ENCODE measurements at regions not wholly inside any gene's neighbourhood (a gene's known extent, or its start where the extent isn't known, plus 50 kb on each side); places are given as distances from the start of the nearest gene placed in this dataset.

DNA sequence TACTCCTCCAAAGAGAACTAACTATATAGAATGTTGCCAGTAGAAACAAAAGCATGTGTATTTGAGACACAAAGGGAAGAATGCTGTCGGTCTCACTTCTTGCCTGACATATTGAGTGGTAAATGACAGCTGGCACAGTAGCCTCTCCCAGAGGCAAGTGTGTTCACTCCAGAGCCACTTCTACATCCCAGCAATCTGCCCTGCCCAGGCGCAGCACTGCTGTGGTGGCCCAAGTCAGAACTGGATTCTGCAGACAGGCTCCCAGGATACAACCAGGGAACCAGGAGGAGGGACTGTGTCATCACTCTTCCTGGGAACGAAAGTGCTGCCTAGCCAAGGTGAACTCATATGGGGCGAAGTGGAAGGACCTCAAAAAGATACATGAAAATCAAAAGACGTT lies 103.2 kb upstream of the ARMC2 start:
- Mint-ChIP-seq H3K4me1 (ENCODE audit: low read depth) (peaks cover 5% of the 10 kb centered on the region), H3K27me3 (peaks cover 13% of the 10 kb centered on the region), H3K36me3 (no peaks in the 10 kb centered on the region), H3K9me3 (no peaks in the 10 kb centered on the region), H3K27ac (no peak overlapping the region), H3K4me3 (no peak overlapping the region)
- no peak for DNase-seq
- CTCF ChIA-PET, result interaction anchor here (1.1 to 1.3 kb wide), 2 partner anchors 10 to 203 kb away, joined by 3 to 4 read pairs; no protein-coding TSS in a partner anchor
- POLR2A ChIA-PET, result no interaction called here
- intact Hi-C loops (cut with micrococcal nuclease), result no loop called here

DNA sequence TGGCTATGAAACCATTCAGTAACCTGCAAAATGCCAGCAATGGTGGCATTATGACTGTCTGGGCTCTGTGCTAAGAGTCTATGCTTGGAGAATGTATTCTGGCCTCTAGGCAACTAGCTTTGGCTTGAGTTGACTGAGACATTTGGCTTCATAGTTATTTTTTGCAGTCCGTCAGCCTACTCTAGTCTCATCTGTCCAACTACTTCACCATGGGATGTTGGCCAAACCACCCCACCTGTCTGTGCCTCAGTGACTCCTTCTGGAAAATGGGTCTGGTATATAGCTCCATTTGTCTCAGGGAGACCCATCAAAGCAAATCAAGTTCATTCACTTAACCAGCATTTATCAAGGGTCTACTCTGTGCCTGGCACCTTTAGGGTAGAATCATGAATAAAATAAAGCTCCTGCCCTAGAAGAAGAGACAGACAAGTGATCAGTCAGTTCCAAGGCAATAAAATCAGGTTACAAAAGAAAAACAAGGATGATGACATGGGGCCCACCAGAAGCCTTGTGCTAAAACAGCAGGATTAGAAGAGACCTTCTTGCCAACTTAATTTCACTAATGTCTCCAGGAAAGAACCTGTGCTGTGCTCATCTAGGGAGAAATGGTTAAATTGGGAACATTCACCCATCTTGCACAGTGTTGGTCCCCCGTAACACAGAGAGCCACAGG lies 102.4 kb upstream of the ARMC2 start:
- intact Hi-C loops (cut with micrococcal nuclease), result no loop called here
- DNase-seq, result no peak
- POLR2A ChIA-PET, result no interaction called here
- H3K4me1 Mint-ChIP-seq (ENCODE audit: low read depth), result peaks cover 5% of the 10 kb centered on the region
- H3K27ac Mint-ChIP-seq, result no peak overlapping the region
- peaks cover 8% of the 10 kb centered on the region for H3K27me3 Mint-ChIP-seq
- CTCF ChIA-PET, result interaction anchor here (1.3 kb wide), 1 partner anchor 9 kb away, joined by 4 read pairs; no protein-coding TSS in a partner anchor
- H3K36me3 Mint-ChIP-seq, result no peaks in the 10 kb centered on the region
- H3K4me3 Mint-ChIP-seq, result no peak overlapping the region
- no peaks in the 10 kb centered on the region for H3K9me3 Mint-ChIP-seq

DNA sequence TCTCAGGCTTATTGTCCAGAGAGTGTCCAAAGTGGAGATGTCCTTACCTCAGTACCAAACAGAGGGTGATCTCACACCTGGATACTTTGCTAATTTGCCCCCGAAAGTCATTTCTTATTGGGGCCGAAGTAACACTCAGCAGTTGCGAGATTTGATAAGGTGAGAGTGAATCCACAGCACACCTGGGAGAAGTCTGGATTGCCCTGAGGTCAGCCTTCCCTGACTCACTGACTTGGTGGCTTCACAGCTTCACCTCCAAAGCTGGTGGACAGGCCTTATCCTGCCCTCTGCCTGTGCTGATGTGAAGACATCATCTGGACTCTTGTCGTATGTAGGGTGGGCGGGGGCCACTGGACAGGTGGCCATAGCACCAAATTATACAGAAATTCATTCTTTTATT lies 101.9 kb upstream of the ARMC2 start:
- Mint-ChIP-seq H3K4me3 (no peak overlapping the region), H3K4me1 (ENCODE audit: low read depth) (peaks cover 5% of the 10 kb centered on the region), H3K27ac (no peak overlapping the region), H3K9me3 (no peaks in the 10 kb centered on the region), H3K36me3 (no peaks in the 10 kb centered on the region), H3K27me3 (peaks cover 8% of the 10 kb centered on the region)
- ChIA-PET CTCF (no interaction called here), POLR2A (no interaction called here)
- intact Hi-C loops (cut with micrococcal nuclease), result no loop called here
- no peak for DNase-seq

DNA sequence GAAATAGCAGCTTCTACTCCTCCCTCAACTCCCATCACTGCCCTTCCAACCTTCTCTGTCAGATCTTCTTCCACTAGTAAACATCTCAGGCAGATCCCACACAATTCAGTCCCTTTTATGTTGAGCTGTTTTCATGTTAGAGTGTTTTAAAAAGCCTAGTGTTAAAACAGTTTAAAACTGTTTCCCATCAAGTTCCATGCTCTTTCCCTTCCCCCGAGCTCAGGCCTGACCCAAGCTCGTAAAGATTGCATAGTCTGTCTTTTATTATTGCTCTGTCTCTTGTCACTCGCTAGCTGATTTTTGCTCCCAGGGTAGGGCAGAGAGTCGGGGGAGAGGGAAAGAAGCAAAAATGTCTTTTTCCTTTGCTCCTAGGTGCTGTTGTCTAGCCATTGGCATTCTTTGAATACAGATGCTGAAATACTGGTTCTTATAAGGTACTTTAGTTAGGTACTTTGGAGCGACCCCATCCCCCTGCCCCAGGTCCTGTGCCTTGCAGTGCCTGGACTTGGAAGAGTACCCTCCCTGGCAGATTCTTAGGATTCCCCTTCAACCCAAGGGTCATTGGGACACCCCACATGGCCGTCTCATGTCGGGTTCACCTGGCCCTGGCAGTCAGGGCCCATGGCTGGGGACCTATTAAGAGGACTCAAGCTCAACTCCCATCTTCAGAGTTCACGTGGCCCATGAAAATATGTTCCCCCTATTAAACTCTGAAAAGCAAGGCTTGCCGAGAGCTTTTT lies 101.2 kb upstream of the ARMC2 start:
- ChIA-PET CTCF (no interaction called here), POLR2A (interaction anchor here (0.5 kb wide), 1 partner anchor 60 kb away, joined by 3 read pairs; no protein-coding TSS in a partner anchor)
- Mint-ChIP-seq H3K4me3 (no peak overlapping the region), H3K27me3 (peaks cover 6% of the 10 kb centered on the region), H3K36me3 (no peaks in the 10 kb centered on the region), H3K27ac (no peak overlapping the region), H3K9me3 (no peaks in the 10 kb centered on the region), H3K4me1 (ENCODE audit: low read depth) (peaks cover 5% of the 10 kb centered on the region)
- no peak for DNase-seq
- intact Hi-C loops (cut with micrococcal nuclease), result no loop called here

DNA sequence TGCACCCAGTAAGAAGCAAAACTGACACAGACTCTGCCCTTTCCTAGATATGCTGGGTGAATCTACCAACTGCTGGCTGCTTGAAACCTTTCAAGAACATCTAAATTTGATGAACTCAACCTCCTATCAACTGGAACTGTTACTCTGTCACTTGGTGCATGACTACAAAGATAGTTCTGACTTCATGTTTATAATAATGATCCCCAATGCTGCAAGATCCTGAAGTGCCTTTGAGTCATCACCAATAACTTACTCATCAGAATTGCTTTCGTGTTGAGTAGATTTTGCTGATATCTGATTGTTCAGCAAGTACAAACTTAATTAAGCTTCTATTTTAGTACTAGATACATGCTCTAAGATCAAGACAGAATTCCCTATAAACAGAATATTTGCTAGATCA lies 100.2 kb upstream of the ARMC2 start:
- Mint-ChIP-seq H3K4me1 (ENCODE audit: low read depth) (peaks cover 5% of the 10 kb centered on the region), H3K36me3 (no peaks in the 10 kb centered on the region), H3K27ac (no peak overlapping the region), H3K4me3 (no peak overlapping the region), H3K9me3 (no peaks in the 10 kb centered on the region), H3K27me3 (peaks cover 6% of the 10 kb centered on the region)
- intact Hi-C loops (cut with micrococcal nuclease), result no loop called here
- CTCF ChIA-PET, result no interaction called here
- DNase-seq, result no peak
- POLR2A ChIA-PET, result no interaction called here

DNA sequence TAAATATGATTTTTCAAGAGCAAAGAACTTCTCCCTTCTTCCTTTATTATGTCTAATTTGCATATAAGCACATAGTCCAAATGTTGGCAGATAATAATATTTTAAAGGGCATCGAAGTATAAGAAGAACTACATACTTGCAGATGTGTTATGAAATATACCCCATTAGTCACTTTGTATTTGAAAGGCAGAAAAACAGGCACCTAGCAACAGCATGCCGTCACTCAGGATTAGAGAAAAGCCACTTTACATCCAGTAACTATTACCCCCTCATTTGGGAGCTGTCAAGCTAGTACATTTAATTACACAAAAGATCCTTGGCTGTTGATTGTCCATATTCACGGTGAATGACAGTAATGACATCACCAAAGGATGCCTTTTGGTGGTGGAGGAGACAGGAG lies 99.3 kb upstream of the ARMC2 start:
- Mint-ChIP-seq H3K27ac (no peak overlapping the region), H3K27me3 (peaks cover 6% of the 10 kb centered on the region), H3K4me3 (no peak overlapping the region), H3K36me3 (no peaks in the 10 kb centered on the region), H3K9me3 (no peaks in the 10 kb centered on the region), H3K4me1 (ENCODE audit: low read depth) (peaks cover 5% of the 10 kb centered on the region)
- no peak for DNase-seq
- intact Hi-C loops (cut with micrococcal nuclease), result no loop called here
- ChIA-PET CTCF (no interaction called here), POLR2A (no interaction called here)

DNA sequence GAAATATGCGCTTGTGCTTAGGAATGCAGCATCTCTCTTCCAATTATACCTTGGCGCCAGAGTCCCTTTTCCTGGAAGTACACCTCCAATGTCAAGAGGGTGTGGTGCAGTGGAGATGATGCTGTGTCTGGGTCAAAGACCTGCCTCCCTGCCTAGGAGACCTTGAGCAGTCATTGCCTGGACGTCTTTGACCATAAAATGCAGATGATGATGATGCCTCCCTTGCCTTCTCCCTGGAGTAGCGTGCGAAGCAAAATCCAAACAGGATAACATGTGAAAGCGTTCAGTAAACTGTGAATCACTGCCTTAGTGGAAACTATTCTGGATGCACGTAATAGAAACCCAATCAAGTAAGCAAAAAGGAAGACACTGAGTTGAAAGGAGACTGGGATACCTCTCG lies 97.4 kb upstream of the ARMC2 start:
- intact Hi-C loops (cut with micrococcal nuclease), result no loop called here
- ChIA-PET CTCF (no interaction called here), POLR2A (no interaction called here)
- Mint-ChIP-seq H3K27ac (no peak overlapping the region), H3K27me3 (peaks cover 3% of the 10 kb centered on the region), H3K4me1 (ENCODE audit: low read depth) (peaks cover 5% of the 10 kb centered on the region), H3K4me3 (no peak overlapping the region), H3K9me3 (no peaks in the 10 kb centered on the region), H3K36me3 (no peaks in the 10 kb centered on the region)
- no peak for DNase-seq

DNA sequence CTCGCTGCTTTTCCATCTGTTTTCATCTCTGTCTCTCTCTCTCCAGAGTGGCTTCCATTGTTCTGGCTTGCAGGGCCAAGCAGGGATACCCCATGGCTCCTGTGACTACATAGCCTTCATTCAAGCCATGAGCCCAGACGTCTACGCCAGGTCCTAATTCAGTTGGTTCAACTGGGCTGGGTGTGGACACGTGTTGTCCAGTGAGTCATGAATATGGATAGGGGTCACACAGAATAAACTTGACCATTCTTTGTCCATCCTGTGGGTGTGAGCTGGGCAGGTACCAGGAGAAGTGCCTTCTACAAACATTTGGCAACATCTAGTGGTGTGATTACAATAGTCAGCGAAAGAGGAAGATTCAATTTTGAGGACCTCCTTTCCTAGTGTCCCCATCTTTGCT lies 96.9 kb upstream of the ARMC2 start:
- Mint-ChIP-seq H3K4me3 (no peak overlapping the region), H3K4me1 (ENCODE audit: low read depth) (peaks cover 5% of the 10 kb centered on the region), H3K27me3 (peaks cover 3% of the 10 kb centered on the region), H3K9me3 (no peaks in the 10 kb centered on the region), H3K27ac (no peak overlapping the region), H3K36me3 (no peaks in the 10 kb centered on the region)
- DNase-seq, result no peak
- intact Hi-C loops (cut with micrococcal nuclease), result no loop called here
- ChIA-PET POLR2A (no interaction called here), CTCF (no interaction called here)

DNA sequence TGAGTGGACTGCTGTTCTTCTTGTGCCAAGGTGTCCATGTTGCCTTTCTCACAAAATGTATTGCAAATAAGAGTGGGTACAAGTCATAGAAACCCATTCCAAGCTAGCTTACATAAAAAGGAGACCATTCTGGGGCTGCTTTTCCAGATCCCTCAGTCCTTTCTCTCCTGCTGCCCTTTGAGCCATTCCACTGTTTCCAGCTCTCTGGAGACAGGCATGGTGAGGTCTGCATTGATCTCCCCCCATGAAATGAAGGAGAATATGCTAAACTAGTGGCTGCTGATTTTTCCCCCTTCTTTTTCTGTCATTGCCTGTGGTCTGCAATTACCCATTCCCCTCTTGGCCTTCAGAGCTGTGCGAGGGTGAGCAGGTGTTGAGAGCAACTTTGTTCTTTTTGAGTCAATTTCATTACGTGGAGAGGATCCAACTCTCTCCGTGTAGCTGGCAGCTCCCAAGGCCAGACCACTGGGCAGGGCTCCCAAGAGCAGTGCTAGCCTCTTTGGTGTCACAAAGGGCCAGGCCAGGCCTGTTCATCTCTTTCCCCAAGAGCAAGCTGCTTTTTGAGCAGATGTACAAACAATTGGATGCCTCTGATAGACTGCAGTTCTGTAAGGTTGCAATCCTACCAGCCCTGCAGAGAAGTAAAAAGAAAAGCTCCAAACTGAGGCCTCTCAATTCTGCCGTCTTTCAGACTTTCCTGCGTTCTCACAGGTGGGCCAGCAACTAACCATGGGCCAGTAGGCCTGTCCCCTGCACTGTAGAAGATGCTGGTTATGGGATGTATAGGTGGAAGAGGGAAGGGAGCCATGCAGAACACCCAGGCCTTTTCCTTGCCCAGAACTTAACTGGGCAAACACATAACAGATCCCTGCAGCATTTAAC lies 96.1 kb upstream of the ARMC2 start:
- Mint-ChIP-seq H3K27ac (no peak overlapping the region), H3K4me1 (ENCODE audit: low read depth) (peaks cover 5% of the 10 kb centered on the region), H3K9me3 (no peaks in the 10 kb centered on the region), H3K4me3 (no peak overlapping the region), H3K27me3 (peaks cover 3% of the 10 kb centered on the region), H3K36me3 (no peaks in the 10 kb centered on the region)
- POLR2A ChIA-PET, result no interaction called here
- CTCF ChIA-PET, result no interaction called here
- no peak for DNase-seq
- intact Hi-C loops (cut with micrococcal nuclease), result no loop called here

DNA sequence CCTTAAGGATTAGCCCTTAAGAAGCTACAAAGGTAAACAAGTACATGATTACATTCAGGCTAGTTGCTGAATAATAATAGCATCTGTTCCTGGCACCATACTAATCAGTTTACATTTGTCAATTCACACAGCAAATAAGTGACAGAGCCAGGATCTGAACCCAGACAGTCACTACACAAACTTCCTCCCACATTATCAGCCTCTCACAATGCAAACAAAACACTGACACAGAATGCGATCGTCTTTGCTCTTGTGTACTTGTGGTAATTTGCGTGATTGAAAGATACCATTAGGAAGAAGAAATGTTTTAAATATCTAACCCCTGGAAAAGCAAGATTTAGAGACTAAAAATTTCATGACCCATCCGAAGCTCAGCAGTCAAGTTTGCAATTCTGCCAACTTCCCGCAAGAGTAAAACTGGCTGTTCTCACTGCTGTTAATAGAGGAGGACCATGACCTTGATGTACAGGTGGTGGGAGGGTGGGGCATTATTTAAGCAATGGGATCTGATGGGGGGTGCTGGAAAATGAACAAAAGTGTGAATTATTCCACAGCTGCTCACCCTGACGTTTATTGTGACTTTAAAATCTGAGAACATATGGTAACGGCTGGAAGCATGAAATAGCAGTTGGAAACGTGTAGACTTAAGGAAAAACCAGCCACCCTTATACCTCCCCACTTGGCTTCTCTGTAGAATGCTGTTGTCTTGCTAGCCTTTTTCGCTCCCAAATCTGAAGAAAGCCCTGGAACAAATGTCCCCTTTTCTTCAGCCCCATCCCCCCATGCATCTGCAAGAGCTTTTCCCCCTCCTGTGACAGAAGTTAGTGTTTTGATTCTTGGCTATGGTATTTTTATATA lies 95.3 kb upstream of the ARMC2 start:
- Mint-ChIP-seq H3K4me1 (ENCODE audit: low read depth) (peaks cover 3% of the 10 kb centered on the region), H3K27ac (no peak overlapping the region), H3K9me3 (no peaks in the 10 kb centered on the region), H3K36me3 (no peaks in the 10 kb centered on the region), H3K27me3 (no peaks in the 10 kb centered on the region), H3K4me3 (no peak overlapping the region)
- DNase-seq, result no peak
- intact Hi-C loops (cut with micrococcal nuclease), result no loop called here
- ChIA-PET CTCF (no interaction called here), POLR2A (no interaction called here)

DNA sequence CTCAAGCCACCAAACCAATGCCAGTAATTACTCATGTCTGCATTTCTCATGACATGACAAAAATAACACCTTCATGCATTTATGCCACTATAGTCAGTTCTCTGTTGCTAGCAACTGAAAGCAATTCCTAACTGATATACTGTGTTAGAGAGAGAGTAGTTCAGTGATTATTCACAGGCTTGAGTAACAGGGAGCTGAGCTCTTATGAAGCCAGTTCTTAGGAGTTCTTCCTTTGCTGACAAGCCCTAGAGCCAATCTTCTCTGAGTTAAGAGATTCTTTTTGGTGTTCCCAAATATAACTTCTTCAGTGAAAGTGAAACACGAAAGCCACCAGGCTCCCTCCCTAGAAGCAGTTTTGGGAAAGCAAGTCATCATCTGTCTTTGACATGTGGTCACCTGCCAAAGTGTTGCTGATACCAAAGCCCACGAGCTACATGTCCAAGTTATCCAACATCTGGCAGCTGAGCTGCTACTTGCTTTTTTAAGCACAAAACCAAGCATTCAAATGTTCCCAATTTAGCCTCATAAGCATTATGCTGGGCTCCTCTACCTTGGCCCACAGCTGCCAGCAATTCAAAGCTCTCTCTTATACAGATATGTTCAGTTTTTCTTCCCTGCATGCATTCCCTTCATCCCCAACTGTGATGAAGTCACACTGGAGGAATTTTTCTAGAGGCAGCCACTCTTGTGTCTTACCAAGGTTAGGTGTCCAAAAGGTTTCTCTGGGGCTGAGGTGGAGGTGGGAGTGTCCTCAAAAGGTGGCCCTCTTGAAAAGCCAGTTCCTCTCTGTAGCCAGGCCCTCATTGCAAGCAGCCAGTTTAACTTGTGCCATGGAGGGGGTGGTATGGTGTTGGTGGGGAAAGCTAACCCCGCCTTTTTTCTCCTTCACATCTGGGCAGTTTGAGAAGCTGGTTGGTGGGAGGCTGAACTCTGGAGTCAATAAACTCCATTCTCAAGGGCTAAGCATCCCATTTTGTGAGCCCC lies 92.7 kb upstream of the ARMC2 start:
- ChIA-PET POLR2A (no interaction called here), CTCF (interaction anchor here (0.9 to 1.5 kb wide), 2 partner anchors 10 to 15 kb away, joined by 3 to 4 read pairs; no protein-coding TSS in a partner anchor)
- intact Hi-C loops (cut with micrococcal nuclease), result no loop called here

More for the DNA sequence above, 92.7 kb upstream of the ARMC2 start:
- Mint-ChIP-seq H3K27me3 (peaks cover 1% of the 10 kb centered on the region), H3K36me3 (no peaks in the 10 kb centered on the region), H3K9me3 (no peaks in the 10 kb centered on the region), H3K4me1 (ENCODE audit: low read depth) (no peaks in the 10 kb centered on the region), H3K27ac (no peak overlapping the region), H3K4me3 (no peak overlapping the region)
- DNase-seq, result no peak
